ENCODE measurements at regions not wholly inside any gene's neighbourhood (a gene's known extent, or its start where the extent isn't known, plus 50 kb on each side); places are given as distances from the start of the nearest gene placed in this dataset.

GRCh38 chr5:2460098-2460497, 291.4 kb downstream of the IRX2 start:
- Histone ChIP-seq H3K4me1 (no peaks in the 10 kb centered on the region), H3K36me3 (ENCODE audit: insufficient read depth in 1 of 2, low read depth in 1 of 2) (no peaks in the 10 kb centered on the region), H3K27me3 (ENCODE audit: insufficient read depth in 3 of 3, low read length in 2 of 3) (no peaks in the 10 kb centered on the region), H3K4me3 (no peak overlapping the region), H3K27ac (no peak overlapping the region), H3K9me3 (no peaks in the 10 kb centered on the region)
- DNase-seq (no peak), ATAC-seq (no peak)
- 73 to 84% (median 74%) methylated on average over 3 of the region's 3 CpGs for WGBS, 3 donors
- intact Hi-C loops (cut with DNase I), result no loop called here
- TF ChIP-seq CTCF (IDR thresholded peaks at IDR 0.05), result no peak

GRCh38 chr5:2459251-2459650, 292.2 kb downstream of the IRX2 start:
- no peak for ATAC-seq
- intact Hi-C loops (cut with DNase I), result no loop called here
- H3K27ac ChIP-seq, result no peak overlapping the region
- 1 to 19% (median 11%) methylated on average over 2 of the region's 2 CpGs for WGBS, 3 donors
- H3K4me3 ChIP-seq, result no peak overlapping the region
- no peaks in the 10 kb centered on the region for H3K4me1 ChIP-seq
- H3K36me3 ChIP-seq (ENCODE audit: insufficient read depth in 1 of 2, low read depth in 1 of 2), result no peaks in the 10 kb centered on the region
- no peaks in the 10 kb centered on the region for H3K9me3 ChIP-seq
- TF ChIP-seq CTCF (IDR thresholded peaks at IDR 0.05), result no peak
- DNase-seq, result no peak
- H3K27me3 ChIP-seq (ENCODE audit: insufficient read depth in 3 of 3, low read length in 2 of 3), result no peaks in the 10 kb centered on the region

- no peaks in the 10 kb centered on the region for H3K27me3 ChIP-seq (ENCODE audit: insufficient read depth in 3 of 3, low read length in 2 of 3)
- no peak for TF ChIP-seq CTCF (IDR thresholded peaks at IDR 0.05)
- WGBS, 3 donors, result 69 to 73% (median 72%) methylated on average over 3 of the region's 3 CpGs
- H3K4me1 ChIP-seq, result no peaks in the 10 kb centered on the region
- H3K4me3 ChIP-seq, result no peak overlapping the region
- H3K9me3 ChIP-seq, result no peaks in the 10 kb centered on the region
- ATAC-seq, result no peak
- no peak for DNase-seq
- H3K36me3 ChIP-seq (ENCODE audit: insufficient read depth in 1 of 2, low read depth in 1 of 2), result no peaks in the 10 kb centered on the region
- intact Hi-C loops (cut with DNase I), result no loop called here
- H3K27ac ChIP-seq, result no peak overlapping the region
Observed at GRCh38 chr5:2455878-2456277, 295.6 kb downstream of the IRX2 start.

- no peak for TF ChIP-seq CTCF (IDR thresholded peaks at IDR 0.05)
- no peak for DNase-seq
- Histone ChIP-seq H3K36me3 (ENCODE audit: insufficient read depth in 1 of 2, low read depth in 1 of 2) (no peaks in the 10 kb centered on the region), H3K4me3 (no peak overlapping the region), H3K27ac (no peak overlapping the region), H3K9me3 (no peaks in the 10 kb centered on the region), H3K27me3 (ENCODE audit: insufficient read depth in 3 of 3, low read length in 2 of 3) (no peaks in the 10 kb centered on the region), H3K4me1 (no peaks in the 10 kb centered on the region)
- ATAC-seq, result no peak
- intact Hi-C loops (cut with DNase I), result no loop called here
- 63 to 70% (median 68%) methylated on average over 5 of the region's 5 CpGs for WGBS, 3 donors
Observed at GRCh38 chr5:2454876-2455275, 296.6 kb downstream of the IRX2 start.

- no peak overlapping the region for H3K4me3 ChIP-seq
- ATAC-seq, result no peak
- H3K27ac ChIP-seq, result no peak overlapping the region
- TF ChIP-seq CTCF (IDR thresholded peaks at IDR 0.05), result no peak
- no peaks in the 10 kb centered on the region for H3K9me3 ChIP-seq
- H3K27me3 ChIP-seq (ENCODE audit: insufficient read depth in 3 of 3, low read length in 2 of 3), result no peaks in the 10 kb centered on the region
- no peaks in the 10 kb centered on the region for H3K4me1 ChIP-seq
- intact Hi-C loops (cut with DNase I), result no loop called here
- DNase-seq, result no peak
- no peaks in the 10 kb centered on the region for H3K36me3 ChIP-seq (ENCODE audit: insufficient read depth in 1 of 2, low read depth in 1 of 2)
- 38 to 41% (median 40%) methylated on average over 3 of the region's 3 CpGs for WGBS, 3 donors
Observed at GRCh38 chr5:2453781-2454180, 297.7 kb downstream of the IRX2 start.
